ENCODE measurements at regions not wholly inside any gene's neighbourhood (a gene's known extent, or its start where the extent isn't known, plus 50 kb on each side); places are given as distances from the start of the nearest gene placed in this dataset.

DNA sequence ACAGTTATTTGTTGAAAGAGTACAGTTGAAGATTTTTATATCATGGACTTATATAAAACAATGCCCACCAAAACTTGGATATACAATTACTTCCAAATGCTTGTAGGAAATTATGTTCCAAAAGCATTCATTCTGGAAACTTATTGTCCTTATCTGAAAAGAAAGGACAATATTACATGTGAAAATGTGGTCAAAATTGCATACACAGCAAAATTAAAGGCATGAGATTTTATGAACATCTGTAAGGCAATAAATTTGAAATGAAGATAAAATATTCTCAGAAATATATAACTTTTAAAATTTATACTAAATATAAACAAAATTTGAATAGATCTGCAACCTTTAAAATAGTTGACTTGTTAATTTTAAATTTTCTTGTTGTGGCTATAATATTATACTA lies 1173.8 kb downstream of the NLGN4X start:
- DNase-seq: no peak

GRCh38 chrX:5051831-5052491 lies 1176.7 kb downstream of the NLGN4X start:
- no peak for DNase-seq

DNA sequence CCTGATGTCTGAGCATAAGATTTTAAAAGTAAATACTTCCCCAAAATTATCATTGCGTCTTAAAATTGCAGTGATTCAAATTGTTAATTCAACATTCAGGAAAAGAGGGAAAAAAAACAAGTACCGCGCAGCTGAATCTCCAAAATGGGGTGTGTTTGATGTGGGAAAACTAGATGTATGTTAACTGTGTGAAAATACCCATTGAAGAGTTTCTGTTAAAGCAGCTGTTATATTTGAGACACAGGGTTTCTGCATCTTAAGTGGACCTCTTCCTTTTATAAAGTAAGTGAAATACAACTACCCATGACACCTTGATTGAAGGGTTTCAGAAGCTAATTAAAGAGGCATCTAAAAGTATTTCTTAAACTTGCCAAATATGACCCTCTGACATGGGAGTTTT lies 1186.1 kb downstream of the NLGN4X start:
- no peak for DNase-seq

- DNase-seq: no peak
Observed at GRCh38 chrX:5031792-5032191, 1196.9 kb downstream of the NLGN4X start.

GRCh38 chrX:5015451-5015850 lies 1213.2 kb downstream of the NLGN4X start:
- no peak for DNase-seq

- DNase-seq: no peak
Observed at GRCh38 chrX:4994855-4995254, 1233.8 kb downstream of the NLGN4X start.

GRCh38 chrX:4978613-4979012 lies 1250.1 kb downstream of the NLGN4X start:
- no peak for DNase-seq

- no peak for DNase-seq
Observed at GRCh38 chrX:4971646-4972045, 1257.0 kb downstream of the NLGN4X start.

DNA sequence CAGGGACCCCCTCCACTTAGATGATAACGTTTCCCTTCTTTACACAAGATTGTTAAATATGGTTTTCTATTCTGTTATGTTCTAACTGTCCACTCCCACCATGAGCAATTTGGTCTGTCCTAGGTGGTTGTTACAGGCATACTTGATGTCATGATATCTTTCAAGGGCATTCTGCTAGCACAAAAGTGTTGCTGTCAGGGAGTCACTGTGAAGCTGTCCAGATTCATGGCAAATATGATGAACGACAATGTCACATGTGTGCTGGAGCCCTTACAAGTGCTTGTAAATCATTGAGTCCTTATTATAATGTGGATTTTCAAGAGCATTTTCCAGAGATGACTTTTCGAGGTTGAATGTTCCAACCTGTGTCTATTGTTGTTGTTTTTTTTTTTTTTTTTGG lies 1250.7 kb upstream of the PRKX start:
- no peak for DNase-seq

DNA sequence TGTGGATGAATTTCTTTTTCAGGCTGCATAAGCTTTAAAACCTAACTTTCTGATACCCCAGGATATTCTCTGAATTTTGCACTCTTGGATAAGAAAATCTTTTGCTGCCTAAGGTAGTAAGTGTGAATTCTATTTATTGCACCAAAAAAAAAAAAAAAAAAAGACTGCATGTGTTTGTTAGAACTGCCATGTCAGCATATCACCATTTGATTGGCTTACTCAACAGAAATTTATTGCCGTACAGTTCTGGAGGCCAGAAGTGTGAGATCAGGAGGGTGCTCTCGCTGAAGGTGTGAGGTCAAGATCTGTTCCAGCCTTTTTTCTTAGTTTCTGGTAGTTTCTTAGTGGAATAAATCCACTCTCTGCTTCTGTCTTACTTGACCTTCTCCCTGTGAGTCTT lies 1250.0 kb upstream of the PRKX start:
- no peak for DNase-seq

DNA sequence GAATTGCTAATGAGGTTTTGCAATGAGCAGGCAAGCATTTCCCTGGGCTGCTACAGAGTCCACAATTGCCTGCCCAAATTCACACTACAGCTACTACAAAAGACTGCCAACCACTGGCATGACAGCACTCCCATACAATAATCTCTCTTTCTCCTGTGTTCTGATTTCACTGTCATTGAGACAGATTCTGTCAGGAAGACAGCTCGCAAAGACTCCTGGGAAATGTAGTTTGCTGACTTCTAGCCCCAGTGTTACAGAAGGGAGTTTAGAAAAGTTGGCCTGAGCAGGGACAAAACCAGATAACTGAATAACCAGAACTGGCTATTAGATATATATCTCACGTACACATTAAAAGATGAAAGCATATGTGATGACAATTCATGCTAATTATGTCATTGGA lies 1231.3 kb upstream of the PRKX start:
- no peak for DNase-seq

DNA sequence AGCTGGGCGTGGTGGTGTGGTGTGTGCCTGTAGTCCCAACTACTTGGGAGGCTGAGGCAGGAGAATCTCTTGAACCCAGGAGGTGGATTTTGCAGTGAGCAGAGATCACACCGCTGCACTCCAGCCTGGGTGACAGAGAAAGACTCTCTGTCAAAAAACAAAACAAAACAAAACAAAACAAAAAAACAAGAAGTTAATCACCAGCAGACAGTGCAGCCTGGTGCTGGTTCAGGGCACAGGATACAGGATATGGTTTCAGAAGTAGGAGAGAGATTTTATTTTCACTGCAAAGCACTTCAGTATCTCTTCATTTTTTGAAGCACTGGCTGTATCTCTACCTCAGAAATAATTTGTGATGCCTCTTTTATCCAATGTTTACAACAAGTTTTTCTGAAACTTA lies 1222.9 kb upstream of the PRKX start:
- DNase-seq: no peak

- no peak for DNase-seq
Observed at GRCh38 chrX:4935846-4936245, 1222.4 kb upstream of the PRKX start.

DNA sequence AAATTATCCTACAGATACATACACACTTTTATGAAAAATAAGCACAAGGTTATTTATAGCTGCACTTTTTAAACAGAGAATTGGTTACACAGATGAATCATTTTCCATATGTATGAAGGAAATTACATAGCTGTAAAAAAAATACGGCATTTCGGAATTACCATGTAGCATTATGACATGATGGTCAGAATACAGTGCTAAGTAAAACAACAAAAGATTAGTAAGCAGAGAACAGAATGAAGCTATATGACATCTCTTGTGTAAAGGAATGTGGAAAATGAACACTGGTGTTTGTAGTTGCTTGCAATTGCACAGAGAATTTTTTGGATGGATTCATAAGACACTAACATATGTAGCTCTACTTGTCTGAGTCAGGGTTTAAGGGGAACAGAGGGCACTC lies 1222.0 kb upstream of the PRKX start:
- no peak for DNase-seq

GRCh38 chrX:4932790-4933189 lies 1219.3 kb upstream of the PRKX start:
- no peak for DNase-seq

GRCh38 chrX:4930426-4930825 lies 1217.0 kb upstream of the PRKX start:
- no peak for DNase-seq

GRCh38 chrX:4925911-4926310 lies 1212.5 kb upstream of the PRKX start:
- DNase-seq: no peak

- no peak for DNase-seq
Observed at GRCh38 chrX:4909348-4909747, 1195.9 kb upstream of the PRKX start.

DNA sequence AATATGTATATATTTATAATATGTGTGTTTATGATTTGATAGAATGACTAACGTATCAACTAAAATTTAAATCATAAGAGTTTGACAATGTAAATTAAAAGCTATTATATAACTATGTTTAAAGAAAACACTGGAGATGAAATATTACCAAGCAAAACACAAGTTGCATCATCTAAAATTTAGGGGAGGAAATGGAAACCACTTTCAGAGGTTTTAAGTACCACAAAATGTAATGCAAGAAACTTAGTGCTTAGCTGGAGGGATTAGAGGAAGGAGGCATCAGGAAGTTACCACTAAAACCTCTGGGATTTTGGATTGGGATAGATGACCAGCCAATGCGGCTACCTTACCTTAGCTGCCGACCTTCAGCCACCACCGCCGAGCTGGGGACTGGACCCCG lies 1192.1 kb upstream of the PRKX start:
- no peak for DNase-seq

DNA sequence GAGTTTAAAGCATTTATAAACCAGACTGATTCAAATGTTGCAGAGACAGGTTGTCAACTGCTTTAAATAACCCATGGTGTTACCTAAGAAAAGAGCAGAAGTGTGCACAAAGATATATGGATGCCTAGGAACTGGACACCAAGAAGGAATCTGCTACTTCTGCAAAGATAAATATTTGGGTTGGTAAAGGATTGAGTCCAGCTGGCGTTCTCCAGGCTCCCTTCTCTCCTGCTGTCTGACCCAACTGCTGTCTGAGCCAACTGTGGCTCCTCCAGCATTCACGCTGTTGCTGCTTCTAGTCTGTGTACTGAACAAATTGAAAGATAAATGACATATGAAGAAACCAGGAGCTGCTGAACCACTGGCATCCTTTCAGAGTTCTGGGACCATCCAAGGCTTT lies 1167.8 kb upstream of the PRKX start:
- DNase-seq: no peak

GRCh38 chrX:4878640-4879039 lies 1165.2 kb upstream of the PRKX start:
- DNase-seq: no peak

GRCh38 chrX:4876268-4876667 lies 1162.8 kb upstream of the PRKX start:
- DNase-seq: no peak

DNA sequence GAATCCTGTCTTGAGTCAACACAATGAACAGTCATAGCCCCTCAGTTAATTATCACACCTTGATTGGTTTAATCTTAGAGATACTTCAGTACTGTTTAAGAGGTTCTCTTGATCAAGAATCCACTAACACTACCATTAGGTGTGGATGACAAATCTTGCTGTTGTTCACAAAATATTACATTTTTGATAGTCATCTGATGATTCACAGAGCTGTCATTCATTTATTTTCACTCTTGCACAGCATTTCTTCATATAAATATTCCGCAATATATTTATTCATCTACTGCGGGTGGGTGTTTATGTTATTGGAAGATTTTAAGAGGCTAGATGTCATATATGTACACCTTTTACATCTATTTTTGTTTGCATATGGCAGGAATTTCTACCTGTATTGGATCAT lies 1138.1 kb upstream of the PRKX start:
- DNase-seq: no peak

DNA sequence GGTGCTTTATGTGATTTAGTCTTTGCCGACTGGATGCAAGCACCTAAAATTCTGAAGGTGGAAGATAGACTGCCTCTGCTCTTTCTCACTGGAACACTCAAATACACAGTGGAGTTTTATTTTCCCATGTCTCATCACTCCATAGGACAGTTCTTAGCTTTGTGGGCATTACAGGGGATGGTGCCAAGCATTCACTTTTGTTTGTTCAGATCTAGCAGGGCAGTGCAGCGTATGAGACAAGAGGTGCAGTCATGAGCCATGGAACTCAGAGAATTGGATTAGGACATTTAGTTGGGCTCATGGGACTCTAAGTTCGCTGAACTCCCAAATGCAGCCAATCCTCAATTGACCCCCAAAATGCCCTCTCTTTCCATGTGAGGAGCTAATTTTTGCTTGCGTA lies 1136.9 kb upstream of the PRKX start:
- no peak for DNase-seq

DNA sequence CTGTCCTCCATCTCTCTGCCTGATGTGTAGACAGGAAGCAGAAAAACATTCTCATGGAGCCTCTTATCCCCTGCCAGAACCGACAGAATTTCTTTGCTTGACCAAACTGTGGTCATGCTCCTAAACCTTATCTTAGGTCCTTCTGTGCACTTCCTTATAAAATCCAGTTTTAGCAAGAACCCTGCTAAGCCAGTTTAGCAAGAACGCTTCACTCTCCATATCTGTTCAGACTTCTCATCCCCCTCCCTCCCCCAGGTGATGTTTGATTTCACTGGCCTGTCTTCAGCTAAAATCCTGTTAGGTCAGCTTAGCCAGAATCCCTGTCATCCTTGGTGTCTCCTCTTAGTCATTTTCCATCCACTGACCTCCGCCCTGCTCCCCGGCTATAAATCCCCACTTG lies 1130.9 kb upstream of the PRKX start:
- no peak for DNase-seq

- no peak for DNase-seq
Observed at GRCh38 chrX:4841216-4841745, 1127.8 kb upstream of the PRKX start.
